ENCODE measurements at regions not wholly inside any gene's neighbourhood (a gene's known extent, or its start where the extent isn't known, plus 50 kb on each side); places are given as distances from the start of the nearest gene placed in this dataset.

GRCh38 chr19:28834996-28835395 lies 378.0 kb downstream of the UQCRFS1 start:
- DNase-seq: no peak

- no peak for DNase-seq
These were observed 381.5 kb downstream of the UQCRFS1 start for GRCh38 chr19:28831462-28831861.

GRCh38 chr19:28829762-28830161 lies 383.2 kb downstream of the UQCRFS1 start:
- no peak for DNase-seq

DNA sequence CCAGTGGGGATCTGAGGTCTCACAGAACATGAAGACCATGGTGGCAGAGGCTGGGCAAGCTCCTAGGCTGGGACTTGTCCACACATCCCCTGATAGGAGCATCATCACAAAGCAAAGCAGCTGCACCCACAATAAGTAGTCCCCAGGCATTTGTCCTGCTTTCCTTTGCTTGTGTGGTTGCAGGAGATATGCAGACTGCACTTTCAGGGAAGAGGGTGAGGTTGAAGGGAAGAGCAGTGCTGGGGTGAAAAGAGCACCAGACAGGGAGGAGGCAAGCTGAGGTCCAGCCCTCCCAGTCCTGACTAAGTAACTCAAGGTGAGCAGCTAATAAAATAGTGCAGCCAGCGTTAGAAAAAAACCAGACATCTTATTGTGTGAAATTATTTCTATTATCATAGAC lies 383.6 kb downstream of the UQCRFS1 start:
- DNase-seq: peak; percentile 16

DNA sequence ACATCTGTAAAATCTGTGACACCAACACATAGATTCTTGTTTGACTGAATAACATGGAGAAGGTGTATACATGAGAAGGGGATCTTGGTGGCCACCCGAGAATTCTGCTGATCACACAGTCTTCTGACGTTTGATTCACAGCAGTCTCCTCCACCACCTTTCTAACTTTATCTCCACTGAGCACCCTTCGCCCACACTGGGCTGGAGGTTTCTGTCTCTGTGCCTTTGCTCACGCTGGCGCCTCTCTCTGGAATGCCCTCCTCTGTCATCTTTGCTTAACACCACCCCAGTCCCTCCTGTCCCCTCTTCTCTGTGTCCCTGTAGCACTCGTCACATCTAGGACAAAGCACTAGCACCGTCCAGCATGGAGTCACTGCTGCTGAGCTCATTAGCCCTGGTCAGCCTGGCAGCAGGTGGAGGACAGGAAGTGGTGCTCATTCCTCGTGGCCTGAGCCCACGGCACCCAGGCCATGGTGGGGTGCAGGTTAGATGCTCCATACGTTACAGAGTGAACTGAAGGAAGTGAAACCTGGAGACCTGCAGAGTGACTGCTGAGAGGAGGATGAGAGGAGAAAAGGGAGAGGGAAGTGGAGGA lies 384.6 kb downstream of the UQCRFS1 start:
- DNase-seq: peak; percentile 51

DNA sequence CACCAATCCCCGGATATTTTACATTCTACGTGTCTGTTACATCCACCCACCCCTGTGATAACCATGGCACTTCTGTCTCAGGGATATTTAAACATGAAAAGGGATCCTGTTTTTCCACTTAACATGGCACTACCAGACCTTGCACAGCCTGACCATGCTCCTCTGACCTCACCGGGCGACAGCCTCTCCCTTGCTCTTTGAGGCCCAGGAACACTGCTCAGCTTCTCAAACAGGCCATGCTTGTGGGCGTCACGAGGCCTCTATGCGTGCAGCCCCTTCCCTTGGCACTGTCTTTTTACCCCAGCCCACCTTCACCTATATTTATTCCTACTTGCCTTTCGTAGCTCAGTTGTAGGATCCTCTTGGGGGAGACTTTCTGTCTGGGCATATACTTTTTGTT lies 385.6 kb downstream of the UQCRFS1 start:
- DNase-seq: no peak

GRCh38 chr19:28823338-28823961 lies 389.5 kb downstream of the UQCRFS1 start:
- DNase-seq: peak; percentile 89

GRCh38 chr19:28820289-28820688 lies 392.7 kb downstream of the UQCRFS1 start:
- no peak for DNase-seq

- DNase-seq: no peak
These were observed 397.7 kb downstream of the UQCRFS1 start for GRCh38 chr19:28815257-28815656.

DNA sequence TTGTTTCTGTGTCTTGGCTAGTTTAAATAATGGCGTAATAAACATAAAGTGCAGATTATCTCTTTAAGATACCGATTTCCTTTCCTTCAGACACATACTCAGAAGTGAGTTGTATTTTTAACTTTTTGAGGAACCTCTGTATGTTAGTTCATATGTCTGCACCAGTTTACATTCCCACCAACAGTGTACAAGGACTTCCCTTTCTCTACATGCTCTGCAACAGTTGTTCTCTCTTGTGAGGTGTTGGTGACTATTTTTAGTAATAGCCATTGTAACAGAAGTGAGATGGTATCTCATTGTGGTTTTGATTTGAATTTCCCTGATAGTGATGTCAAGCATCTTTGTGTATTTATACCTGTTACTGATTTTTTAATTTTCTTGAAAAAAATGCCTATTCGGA lies 418.6 kb downstream of the UQCRFS1 start:
- DNase-seq: no peak

DNA sequence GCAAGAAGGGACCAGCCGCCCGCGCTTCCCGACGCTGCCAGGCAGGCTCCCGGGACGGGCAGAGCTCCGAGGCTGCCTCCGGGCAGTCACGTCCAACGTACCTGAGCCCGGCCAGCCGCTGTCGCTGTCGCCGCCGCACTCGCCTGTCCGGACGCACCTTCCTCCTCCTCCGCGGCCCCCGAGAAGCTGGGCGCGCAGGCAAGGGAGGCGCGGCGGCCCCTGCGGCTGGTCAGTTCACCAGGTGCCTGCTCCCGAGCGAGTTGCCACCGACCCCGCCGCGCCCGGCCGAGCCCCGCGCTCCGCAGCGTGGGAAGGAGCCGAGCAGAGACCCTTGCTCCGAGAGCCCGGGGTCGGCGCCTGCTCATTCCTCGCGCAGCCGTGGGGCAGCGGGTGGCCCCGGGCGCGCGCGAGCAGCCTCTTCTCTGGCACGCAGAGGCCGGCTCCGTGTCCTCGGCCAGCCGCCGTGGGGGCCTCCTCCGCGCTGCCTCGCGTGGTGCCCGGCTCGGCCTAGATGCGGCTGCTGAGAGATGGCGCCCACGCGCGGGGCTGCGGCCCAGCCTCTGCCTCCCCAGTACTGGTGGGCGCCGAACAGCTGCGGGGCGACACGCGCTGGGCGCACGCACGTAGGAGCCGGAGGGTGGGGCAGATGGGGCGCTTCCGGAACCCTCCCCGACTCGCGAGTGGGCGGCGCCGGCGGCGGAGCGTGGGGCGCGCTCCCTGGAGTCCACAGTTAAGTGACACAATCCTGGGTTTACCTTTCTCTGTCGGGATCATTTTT lies 419.4 kb downstream of the UQCRFS1 start:
- peak; percentile 61 for DNase-seq

DNA sequence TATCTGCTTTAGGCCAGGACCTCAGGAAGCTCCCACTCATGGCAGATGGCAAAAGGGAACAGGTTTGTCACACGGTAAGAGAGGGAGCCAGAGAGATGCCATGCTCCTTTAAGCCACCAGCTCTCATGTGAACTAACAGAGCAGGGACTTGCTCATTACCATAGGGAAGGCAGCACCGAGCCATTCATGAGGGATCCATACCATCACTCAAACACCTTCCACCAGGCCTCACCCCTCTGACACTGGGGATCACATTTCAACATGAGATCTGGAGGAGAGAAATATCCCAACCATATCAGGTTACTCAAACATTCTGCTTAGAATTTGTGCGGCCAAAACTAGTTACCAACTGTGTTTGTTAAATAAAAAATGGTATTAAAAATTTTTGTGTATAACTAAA lies 427.0 kb downstream of the UQCRFS1 start:
- DNase-seq: no peak

DNA sequence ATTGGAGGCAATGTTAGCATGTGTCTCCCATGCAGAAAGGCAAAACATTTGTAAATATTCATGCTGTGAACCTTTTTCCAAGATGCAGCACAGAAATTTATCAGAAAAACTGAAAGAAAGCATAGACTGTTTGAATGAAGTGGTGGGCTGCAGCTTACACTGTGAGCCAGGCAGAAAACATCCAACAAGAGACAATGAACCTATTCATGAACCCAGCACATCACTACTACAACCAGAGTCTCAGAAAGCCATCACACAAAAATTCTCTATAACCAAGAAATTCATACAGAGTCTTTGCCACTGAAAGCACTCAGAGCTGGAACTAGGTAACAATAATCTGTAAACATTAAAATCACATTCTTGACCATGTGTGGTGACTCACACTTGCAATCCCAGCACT lies 448.9 kb downstream of the UQCRFS1 start:
- no peak for DNase-seq

GRCh38 chr19:28746478-28746877 lies 466.5 kb downstream of the UQCRFS1 start:
- DNase-seq: no peak

DNA sequence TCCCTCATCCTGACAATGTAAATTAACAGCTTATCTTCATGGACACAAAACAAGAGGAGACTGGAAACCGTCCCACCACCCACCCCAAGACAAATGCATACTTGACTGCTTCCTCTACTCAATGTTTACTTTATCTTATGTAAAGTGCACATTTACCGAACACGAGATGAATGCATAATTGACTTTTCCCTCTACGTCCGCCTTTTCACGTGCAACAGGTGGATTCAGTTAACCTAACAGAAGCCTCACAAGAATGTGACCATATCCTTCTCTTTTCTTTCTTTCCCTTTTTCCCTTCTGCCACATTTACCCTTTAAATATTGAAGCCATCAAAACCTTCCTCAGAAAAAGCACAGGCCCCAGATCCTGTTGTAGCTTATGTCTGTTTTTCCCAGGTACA lies 468.0 kb downstream of the UQCRFS1 start:
- no peak for DNase-seq

DNA sequence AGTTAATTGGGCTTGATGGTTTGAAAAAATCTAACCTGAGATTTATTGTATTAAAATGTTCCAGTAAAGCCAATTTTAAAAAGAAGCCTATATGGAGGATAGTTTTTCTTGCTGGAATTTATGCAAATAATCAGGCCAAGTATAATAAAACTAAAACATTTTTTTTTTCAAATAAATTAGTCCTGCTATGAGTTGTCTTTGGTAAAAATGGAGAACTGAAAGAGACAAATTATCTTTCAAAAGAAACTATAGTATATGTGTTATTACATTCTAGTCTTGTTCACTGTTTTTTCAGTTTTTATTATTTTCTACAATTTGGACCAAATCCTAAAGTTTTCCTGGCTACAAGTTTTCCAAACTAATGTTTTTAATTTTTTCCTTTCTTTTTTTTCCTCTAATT lies 468.9 kb downstream of the UQCRFS1 start:
- no peak for DNase-seq

GRCh38 chr19:28737021-28737895 lies 475.7 kb downstream of the UQCRFS1 start:
- DNase-seq: no peak

DNA sequence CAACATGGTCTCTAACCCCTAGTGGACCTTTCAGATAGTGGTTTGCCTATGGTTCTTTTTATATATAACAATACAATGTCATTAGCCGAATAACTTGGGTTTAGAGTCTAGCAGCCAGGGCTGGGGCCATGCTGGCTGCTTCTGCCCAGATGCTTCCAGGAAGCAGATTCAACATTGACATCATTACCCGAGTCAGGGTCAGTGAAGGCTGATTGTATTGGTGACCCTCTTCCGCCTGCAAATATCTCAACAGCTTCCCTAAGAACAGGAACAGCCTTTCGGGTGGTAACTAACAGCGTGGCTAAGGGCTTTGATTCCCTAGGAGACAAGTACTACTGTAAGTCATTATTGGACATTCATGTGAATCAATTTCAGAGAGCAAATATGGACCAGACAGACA lies 476.4 kb downstream of the UQCRFS1 start:
- DNase-seq: no peak

GRCh38 chr19:28731577-28731976 lies 481.4 kb downstream of the UQCRFS1 start:
- DNase-seq: no peak

DNA sequence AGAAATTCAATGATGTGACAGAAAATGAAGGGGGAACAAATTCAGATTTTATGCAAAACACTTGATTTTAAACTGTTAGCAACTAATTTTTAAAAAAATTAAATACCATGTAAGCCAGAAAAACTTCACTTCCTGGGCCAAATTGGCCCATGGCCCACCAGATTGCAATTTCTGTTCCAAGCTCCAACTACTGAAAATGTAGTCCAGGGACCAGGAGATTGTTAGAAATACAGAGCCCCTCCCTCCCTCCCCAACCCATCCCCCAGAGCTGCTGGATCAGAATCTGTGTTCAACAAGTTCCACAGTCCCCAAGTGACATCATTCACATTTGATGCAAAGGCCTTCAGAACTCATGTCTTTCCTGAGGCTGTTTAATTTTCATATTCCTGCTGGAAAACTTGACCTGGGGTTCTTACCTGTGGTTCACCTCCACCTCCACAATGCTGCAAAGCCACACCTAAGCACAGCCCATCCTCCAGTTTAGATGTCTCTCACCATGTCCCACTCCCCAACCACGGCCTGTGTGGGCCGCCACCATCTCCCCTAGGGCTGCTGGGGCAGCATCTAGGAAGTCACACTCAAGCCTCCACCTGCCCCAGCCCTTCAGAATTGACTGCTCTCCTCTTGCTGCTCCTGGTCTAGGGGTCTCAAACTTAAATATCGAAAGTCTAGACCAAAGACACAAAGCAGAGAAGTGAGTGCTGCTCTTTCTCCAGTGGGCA lies 482.0 kb downstream of the UQCRFS1 start:
- DNase-seq: no peak

GRCh38 chr19:28727480-28728159 lies 485.3 kb downstream of the UQCRFS1 start:
- peak; percentile 70 for DNase-seq
